SH-SY5Y (cell line): ENCODE measurements at regions not wholly inside any gene's neighbourhood (a gene's known extent, or its start where the extent isn't known, plus 50 kb on each side); places are given as distances from the start of the nearest gene placed in this dataset.

Experiments
- GATA2 ChIP-seq: IDR thresholded peaks from 2 replicates; pipeline ENCODE4 v1.6.1; 2011; ENCODE audit warnings: mild to moderate bottlenecking, low read depth, low read length
- GATA3 ChIP-seq: IDR thresholded peaks from 2 replicates; pipeline ENCODE4 v1.6.1; 2011; ENCODE audit warnings: low read depth, mild to moderate bottlenecking, low read length, moderate library complexity

GRCh38 chr4:181761156-181761555 is 482.0 kb upstream of the TENM3 start:
- TF ChIP-seq GATA3 = no peak
- TF ChIP-seq GATA2 = no peak
